ENCODE measurements at regions not wholly inside any gene's neighbourhood (a gene's known extent, or its start where the extent isn't known, plus 50 kb on each side); places are given as distances from the start of the nearest gene placed in this dataset.

- TF ChIP-seq GABPA (IDR thresholded peaks at IDR 0.05; ENCODE audit: low read depth) = no peak
- TF ChIP-seq POLR2A (IDR thresholded peaks at IDR 0.05; ENCODE audit: low read depth, low read length) = no peak
- no peak for TF ChIP-seq TAF1 (IDR thresholded peaks at IDR 0.05; ENCODE audit: borderline replicate concordance, low read depth, low read length)
- no peak for TF ChIP-seq MAX (IDR thresholded peaks at IDR 0.05; ENCODE audit: low read depth, low read length)
- TF ChIP-seq SMC3 (IDR thresholded peaks at IDR 0.05; ENCODE audit: borderline replicate concordance, low read length) = no peak
- no peak for TF ChIP-seq CHD4 (IDR thresholded peaks at IDR 0.05)
- TF ChIP-seq RAD21 (IDR thresholded peaks at IDR 0.05; ENCODE audit: insufficient read depth, low read depth, low read length) = no peak
- no peak for TF ChIP-seq PBX3 (IDR thresholded peaks at IDR 0.05; ENCODE audit: insufficient replicate concordance, low read depth, low read length)
- TF ChIP-seq HDAC2 (IDR thresholded peaks at IDR 0.05) = no peak
- no peak for TF ChIP-seq BMI1 (IDR thresholded peaks at IDR 0.05; ENCODE audit: borderline replicate concordance)
- TF ChIP-seq ASH2L (IDR thresholded peaks at IDR 0.05; ENCODE audit: borderline replicate concordance, low read depth) = no peak
- no peak for TF ChIP-seq ATF2 (IDR thresholded peaks at IDR 0.05; ENCODE audit: low read length)
- TF ChIP-seq EZH2 (IDR thresholded peaks at IDR 0.05; ENCODE audit: borderline replicate concordance, control insufficient read depth, low read depth, low read length) = no peak
Measured at GRCh38 chr4:45751877-45752530, 371.9 kb downstream of the GABRG1 start.

Measured in GM12878 (cell line).